IPS-20b (cell line): ENCODE measurements at regions not wholly inside any gene's neighbourhood (a gene's known extent, or its start where the extent isn't known, plus 50 kb on each side); places are given as distances from the start of the nearest gene placed in this dataset.

ENCODE experiments used
- H3K27ac ChIP-seq: one replicate; pipeline ENCODE4 v1.5.1; 2013; ENCODE audit warnings: low read length
- H3K27me3 ChIP-seq: 2 replicates; pipeline ENCODE4 v1.6.1; 2013; ENCODE audit warnings: mild to moderate bottlenecking, low read length, inconsistent platforms; ENCODE audit not compliant: insufficient read depth
- H3K36me3 ChIP-seq: 2 replicates; pipeline ENCODE4 v1.6.1; 2013; ENCODE audit warnings: low read depth, mild to moderate bottlenecking, inconsistent platforms, low read length, moderate library complexity; ENCODE audit not compliant: insufficient read depth
- H3K4me1 ChIP-seq: 2 replicates; pipeline ENCODE4 v1.6.1; 2013; ENCODE audit warnings: mild to moderate bottlenecking, control low read depth, inconsistent platforms, low read length, moderate library complexity; ENCODE audit not compliant: insufficient read depth
- H3K4me3 ChIP-seq: 2 replicates; pipeline ENCODE4 v1.5.1; 2013; ENCODE audit warnings: mild to moderate bottlenecking, low read length, inconsistent platforms
- H3K9ac ChIP-seq: 2 replicates; pipeline ENCODE4 v1.6.1; 2013; ENCODE audit warnings: low read depth, mild to moderate bottlenecking, inconsistent platforms, low read length, moderate library complexity
- H3K9me3 ChIP-seq: 2 replicates; pipeline ENCODE4 v1.6.1; 2013; ENCODE audit warnings: mild to moderate bottlenecking, low read depth, low read length, inconsistent platforms; ENCODE audit not compliant: insufficient read depth

DNA sequence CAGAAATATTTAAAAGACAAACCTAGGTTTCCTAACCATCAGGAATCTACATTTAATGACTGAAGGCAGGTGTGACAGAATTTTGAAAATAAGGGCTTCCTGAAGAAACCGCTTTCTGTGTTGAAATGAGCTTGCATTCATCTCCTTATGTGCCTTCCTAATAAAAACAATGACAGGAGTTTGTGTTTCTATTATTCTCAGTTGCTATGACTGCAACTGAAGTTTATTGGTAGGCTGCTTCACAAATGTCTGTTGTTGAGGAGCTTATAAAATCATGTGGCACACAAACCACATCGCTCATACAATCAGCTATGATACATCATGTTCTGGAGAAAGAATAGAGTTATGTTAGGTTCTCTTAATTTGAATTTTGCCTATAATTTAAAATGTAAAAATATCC, 362.7 kb upstream of the SLC8A1 start:
- no peak overlapping the region for H3K27ac ChIP-seq
- H3K4me1 ChIP-seq, result no peaks in the 10 kb centered on the region
- no peaks in the 10 kb centered on the region for H3K27me3 ChIP-seq
- no peaks in the 10 kb centered on the region for H3K9me3 ChIP-seq
- no peak overlapping the region for H3K4me3 ChIP-seq
- no peaks in the 10 kb centered on the region for H3K36me3 ChIP-seq
- H3K9ac ChIP-seq, result no peak overlapping the region

DNA sequence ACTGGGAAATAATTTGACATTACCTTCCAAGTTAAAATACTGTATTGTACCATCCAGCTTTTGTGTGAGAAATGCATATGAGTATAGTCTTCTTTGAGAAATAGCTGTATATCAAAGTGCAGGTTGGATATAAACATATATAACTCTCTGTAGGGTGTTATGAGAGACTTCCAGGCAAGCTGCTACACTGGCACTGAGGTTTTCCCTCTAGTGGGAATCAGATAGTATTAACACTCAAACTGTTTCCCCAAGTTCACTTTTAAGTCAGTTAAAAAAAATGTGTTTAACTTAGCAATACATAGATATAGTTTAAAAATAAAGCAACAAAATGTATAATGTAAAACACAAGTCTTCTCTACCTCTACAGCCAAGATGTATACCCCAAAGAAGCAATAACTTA, 368.4 kb upstream of the SLC8A1 start:
- Histone ChIP-seq H3K27me3 (no peaks in the 10 kb centered on the region), H3K9ac (no peak overlapping the region), H3K4me1 (no peaks in the 10 kb centered on the region), H3K27ac (no peak overlapping the region), H3K4me3 (no peak overlapping the region), H3K36me3 (no peaks in the 10 kb centered on the region), H3K9me3 (no peaks in the 10 kb centered on the region)

DNA sequence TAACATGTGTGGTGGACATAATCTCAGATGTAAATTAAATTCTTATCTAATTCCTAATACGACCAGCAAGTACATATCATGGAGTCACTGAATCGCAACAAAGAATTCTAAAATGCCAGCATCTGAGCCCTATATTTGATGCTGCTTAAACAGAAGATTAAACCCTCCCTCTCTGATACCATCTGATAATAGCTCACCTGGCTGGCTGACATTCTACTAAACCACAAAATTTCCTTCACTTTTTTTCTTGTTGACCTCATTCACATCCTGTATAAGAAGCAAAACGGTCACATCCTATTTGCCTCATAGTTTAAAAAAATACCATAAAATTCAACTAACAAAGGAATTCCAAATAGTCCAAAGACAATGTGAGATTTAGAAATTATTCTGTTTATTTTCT, 371.6 kb upstream of the SLC8A1 start:
- Histone ChIP-seq H3K4me3 (no peak overlapping the region), H3K4me1 (no peaks in the 10 kb centered on the region), H3K27me3 (no peaks in the 10 kb centered on the region), H3K27ac (no peak overlapping the region), H3K9ac (no peak overlapping the region), H3K36me3 (no peaks in the 10 kb centered on the region), H3K9me3 (no peaks in the 10 kb centered on the region)

DNA sequence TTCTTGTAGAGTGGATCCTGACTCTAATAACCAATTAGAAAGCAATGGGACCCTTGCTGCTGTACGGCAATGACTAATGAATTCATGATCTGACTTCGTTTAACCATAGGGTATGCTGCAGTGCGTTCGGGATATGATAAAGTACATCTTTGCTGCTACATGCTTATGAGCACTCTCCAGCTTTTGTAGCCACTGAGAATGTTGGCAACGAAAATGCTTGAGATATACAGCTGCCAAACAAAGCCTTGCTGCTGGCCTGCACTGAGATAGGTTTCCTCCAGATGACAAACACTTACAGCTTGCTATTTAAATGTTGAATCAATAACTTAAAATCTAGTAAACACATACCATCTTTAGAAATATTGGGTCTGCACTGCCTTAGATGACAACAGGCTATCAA, 372.4 kb upstream of the SLC8A1 start:
- Histone ChIP-seq H3K4me1 (no peaks in the 10 kb centered on the region), H3K36me3 (no peaks in the 10 kb centered on the region), H3K4me3 (no peak overlapping the region), H3K27me3 (no peaks in the 10 kb centered on the region), H3K27ac (no peak overlapping the region), H3K9me3 (no peaks in the 10 kb centered on the region), H3K9ac (no peak overlapping the region)

DNA sequence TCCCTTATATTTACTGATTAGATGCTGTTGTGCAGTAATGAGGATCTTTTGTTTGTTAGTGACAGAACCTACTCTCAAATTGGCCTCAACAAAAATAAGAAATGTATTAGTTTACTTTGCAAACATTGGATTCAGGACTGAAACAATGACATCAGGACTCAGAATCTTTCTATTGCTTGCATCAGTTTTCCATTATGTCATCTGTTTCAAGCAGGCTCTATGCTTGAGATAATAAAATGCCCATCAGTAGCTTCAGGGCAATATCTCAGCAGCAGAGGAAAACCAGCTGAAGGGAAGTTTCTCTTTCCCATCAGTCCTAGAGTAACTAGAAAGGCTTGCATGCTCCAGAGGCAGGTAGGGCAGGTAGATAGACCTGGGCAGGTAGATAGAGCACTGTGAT, 375.5 kb upstream of the SLC8A1 start:
- Histone ChIP-seq H3K36me3 (no peaks in the 10 kb centered on the region), H3K9me3 (no peaks in the 10 kb centered on the region), H3K27ac (no peak overlapping the region), H3K4me3 (no peak overlapping the region), H3K27me3 (no peaks in the 10 kb centered on the region), H3K4me1 (no peaks in the 10 kb centered on the region), H3K9ac (no peak overlapping the region)

DNA sequence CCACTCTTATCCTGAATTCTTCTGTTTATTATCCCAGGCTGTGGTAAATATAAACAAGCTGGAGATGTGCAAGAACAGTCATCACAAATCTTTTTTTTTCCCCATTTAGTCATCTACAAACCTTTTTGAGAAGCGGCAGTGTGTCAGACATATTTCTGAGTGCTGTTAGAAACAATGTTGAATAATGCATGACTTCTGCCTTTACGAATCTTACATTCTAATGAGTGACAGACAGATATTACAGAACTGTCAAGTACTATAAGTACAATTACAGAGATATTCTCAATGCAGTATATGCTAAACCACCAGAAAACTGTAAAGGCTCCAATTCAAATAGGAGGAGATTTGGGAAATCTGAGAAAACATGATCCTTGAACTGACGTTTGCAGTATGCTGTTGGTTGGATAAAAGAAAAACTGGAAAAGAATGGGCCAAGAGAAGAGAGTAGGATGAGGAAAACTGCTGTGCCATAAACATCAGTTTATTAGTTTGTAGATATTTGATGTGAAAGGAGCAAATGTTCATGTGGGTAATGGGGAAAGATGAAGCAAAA, 379.5 kb upstream of the SLC8A1 start:
- Histone ChIP-seq H3K27me3 (no peaks in the 10 kb centered on the region), H3K9ac (no peak overlapping the region), H3K4me1 (no peaks in the 10 kb centered on the region), H3K9me3 (no peaks in the 10 kb centered on the region), H3K27ac (no peak overlapping the region), H3K4me3 (no peak overlapping the region), H3K36me3 (no peaks in the 10 kb centered on the region)

DNA sequence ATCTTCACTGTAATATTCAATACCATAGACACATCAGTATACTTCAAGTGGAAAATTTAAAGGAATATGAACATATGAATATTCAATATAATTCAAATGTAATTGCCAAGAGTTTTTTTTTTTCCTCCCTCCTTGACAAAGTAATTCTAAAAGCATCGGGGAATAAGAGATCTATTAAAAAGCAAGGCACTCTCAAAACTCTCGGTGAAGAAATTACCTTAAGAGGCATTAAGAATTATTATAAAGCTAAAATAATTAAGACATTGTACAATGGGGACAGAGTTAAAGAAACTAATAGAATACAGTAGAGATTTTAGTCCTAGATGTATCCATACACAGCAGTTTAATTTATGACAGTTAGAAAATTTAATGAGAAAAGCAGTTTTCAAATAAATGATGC, 390.0 kb upstream of the SLC8A1 start:
- no peaks in the 10 kb centered on the region for H3K9me3 ChIP-seq
- H3K4me1 ChIP-seq, result peaks cover 3% of the 10 kb centered on the region; the same call in 1 of the 2 replicates
- no peak overlapping the region for H3K4me3 ChIP-seq
- no peaks in the 10 kb centered on the region for H3K27me3 ChIP-seq
- H3K9ac ChIP-seq, result no peak overlapping the region
- no peaks in the 10 kb centered on the region for H3K36me3 ChIP-seq
- H3K27ac ChIP-seq, result no peak overlapping the region

DNA sequence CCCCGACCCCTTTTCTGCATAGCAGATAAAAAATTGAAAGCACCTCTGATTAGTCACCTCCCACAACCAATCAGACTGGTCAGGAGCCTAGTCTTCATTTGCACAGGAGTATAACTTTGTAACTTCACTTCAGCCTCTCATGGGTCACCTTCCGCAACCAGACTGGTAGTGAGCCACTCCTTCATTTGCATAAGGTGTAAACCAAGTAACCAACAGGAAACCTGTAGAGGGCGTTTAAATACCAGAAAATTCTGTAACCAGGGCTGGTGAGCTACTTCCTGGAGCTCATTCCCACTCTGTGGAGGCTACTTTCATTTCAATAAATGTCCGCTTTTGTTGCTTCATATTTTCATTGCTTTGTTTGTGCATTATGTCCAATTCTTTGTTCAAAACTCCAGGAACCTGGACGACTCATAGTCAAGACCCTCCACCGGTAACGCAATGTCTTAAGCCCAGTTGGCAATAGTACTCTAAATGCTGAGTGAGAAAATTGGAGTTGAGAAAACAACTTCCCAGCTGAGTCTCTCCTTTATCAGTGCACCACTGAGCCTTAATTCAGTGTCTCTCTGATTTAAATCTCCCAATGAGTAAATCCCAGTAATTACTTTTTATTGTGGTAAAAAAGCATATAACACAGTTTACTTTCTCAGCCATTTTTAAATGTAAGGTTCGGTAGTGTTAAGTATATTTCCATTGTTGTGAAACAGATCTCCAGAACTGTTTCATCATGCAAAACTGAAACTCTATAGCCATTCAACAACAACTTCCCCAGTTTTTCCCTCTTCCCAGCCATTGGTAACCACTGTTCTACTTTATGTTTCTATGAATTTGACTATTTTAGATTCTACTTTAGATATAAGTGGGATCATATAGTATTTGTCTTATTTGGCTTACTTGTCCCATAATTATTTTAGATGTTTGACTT, 392.7 kb upstream of the SLC8A1 start:
- Histone ChIP-seq H3K36me3 (no peaks in the 10 kb centered on the region), H3K4me1 (peaks cover 3% of the 10 kb centered on the region; the same call in 1 of the 2 replicates), H3K9me3 (no peaks in the 10 kb centered on the region), H3K4me3 (no peak overlapping the region), H3K27me3 (no peaks in the 10 kb centered on the region), H3K27ac (no peak overlapping the region), H3K9ac (no peak overlapping the region)

DNA sequence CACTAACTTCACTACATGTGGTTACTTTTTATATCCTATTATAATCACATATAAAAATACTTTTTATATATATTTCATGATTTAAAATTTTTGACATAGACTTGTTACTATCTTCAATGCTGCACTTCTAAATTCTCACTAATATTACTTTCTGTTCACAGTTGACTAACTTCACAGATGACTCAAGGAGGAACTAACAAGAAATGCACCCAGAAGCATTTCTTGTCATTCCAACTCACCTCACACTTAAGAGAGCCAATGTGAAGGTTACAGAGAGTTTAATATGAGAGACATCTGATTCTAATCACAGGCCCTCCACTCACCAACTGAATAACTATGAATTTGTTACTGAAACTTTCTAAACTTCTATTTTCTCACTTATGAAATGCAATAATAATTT, 399.8 kb upstream of the SLC8A1 start:
- Histone ChIP-seq H3K4me3 (no peak overlapping the region), H3K9ac (no peak overlapping the region), H3K9me3 (no peaks in the 10 kb centered on the region), H3K27ac (no peak overlapping the region), H3K36me3 (no peaks in the 10 kb centered on the region), H3K27me3 (no peaks in the 10 kb centered on the region), H3K4me1 (no peaks in the 10 kb centered on the region)

DNA sequence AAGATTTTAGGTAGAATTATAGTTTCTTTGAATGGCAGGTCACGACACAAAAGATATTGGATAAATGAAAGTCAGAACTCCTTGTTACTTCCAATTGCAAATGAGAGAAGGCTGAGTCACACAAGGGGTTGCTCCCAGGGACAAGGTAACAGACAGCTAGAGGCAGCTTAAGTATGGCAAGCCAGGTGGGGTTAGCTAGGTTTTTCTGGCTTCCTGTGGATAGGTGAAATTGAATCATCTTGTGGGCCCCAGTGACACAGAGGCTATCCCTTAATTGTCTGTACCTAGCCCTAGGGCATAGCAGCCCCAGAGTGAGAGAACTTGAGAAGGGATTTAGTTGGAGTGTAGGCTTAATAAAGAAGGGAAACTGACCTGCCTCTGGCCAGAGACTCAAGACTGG, 407.7 kb upstream of the SLC8A1 start:
- no peaks in the 10 kb centered on the region for H3K36me3 ChIP-seq
- no peaks in the 10 kb centered on the region for H3K9me3 ChIP-seq
- H3K27ac ChIP-seq, result no peak overlapping the region
- H3K4me3 ChIP-seq, result no peak overlapping the region
- no peaks in the 10 kb centered on the region for H3K27me3 ChIP-seq
- no peak overlapping the region for H3K9ac ChIP-seq
- no peaks in the 10 kb centered on the region for H3K4me1 ChIP-seq

DNA sequence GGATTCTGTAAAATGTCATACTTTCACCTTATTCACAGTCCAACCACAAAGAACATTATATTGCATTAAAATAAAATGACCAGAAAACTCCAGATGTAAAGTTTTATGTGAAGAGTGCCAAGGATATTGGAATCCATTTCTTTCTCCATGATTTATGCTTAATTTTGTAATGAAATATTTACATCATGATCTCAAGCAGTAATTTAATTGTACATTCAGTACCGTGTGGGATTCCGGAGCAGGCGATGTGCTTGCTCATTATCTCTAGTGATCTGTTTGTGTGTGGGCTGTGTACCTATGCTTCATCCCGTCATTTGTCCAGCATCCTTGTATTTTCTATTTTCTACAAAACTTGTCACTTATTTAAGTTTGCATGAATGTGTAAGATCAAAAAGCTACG, 415.9 kb upstream of the SLC8A1 start:
- Histone ChIP-seq H3K4me1 (no peaks in the 10 kb centered on the region), H3K4me3 (no peak overlapping the region), H3K27me3 (no peaks in the 10 kb centered on the region), H3K27ac (no peak overlapping the region), H3K9ac (no peak overlapping the region), H3K36me3 (no peaks in the 10 kb centered on the region), H3K9me3 (no peaks in the 10 kb centered on the region)

DNA sequence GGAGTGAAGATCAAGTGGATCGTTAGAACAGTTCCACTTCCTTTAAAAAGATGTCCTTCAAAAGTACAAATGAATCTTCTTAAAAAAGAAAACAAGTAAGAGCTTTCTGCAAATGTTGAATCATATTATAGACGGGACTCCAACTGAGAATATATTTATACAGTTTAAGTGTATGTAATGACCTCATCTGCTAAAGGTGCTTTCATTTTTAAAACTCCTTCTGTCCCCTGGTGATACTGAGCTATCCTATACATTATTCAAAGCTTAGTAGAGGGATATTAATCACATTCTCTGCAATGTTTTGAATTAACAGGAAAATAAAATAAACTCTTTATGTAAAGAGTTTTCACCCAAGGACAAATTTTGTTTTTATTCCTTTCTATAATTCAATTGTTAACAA, 420.7 kb upstream of the SLC8A1 start:
- H3K9ac ChIP-seq, result no peak overlapping the region
- H3K27me3 ChIP-seq, result no peaks in the 10 kb centered on the region
- H3K4me3 ChIP-seq, result no peak overlapping the region
- no peaks in the 10 kb centered on the region for H3K36me3 ChIP-seq
- no peaks in the 10 kb centered on the region for H3K9me3 ChIP-seq
- H3K27ac ChIP-seq, result no peak overlapping the region
- H3K4me1 ChIP-seq, result no peaks in the 10 kb centered on the region
